ENCODE measurements at regions not wholly inside any gene's neighbourhood (a gene's known extent, or its start where the extent isn't known, plus 50 kb on each side); places are given as distances from the start of the nearest gene placed in this dataset.

- intact Hi-C loops (cut with DNase I; ENCODE audit: low total_unique reads) = no loop called here
- no peaks in the 10 kb centered on the region for H3K27me3 ChIP-seq
- no peak for TF ChIP-seq POLR2A (IDR thresholded peaks at IDR 0.05)
- TF ChIP-seq POLR2AphosphoS5 (IDR thresholded peaks at IDR 0.05) = no peak
- TF ChIP-seq, protein P1, sequence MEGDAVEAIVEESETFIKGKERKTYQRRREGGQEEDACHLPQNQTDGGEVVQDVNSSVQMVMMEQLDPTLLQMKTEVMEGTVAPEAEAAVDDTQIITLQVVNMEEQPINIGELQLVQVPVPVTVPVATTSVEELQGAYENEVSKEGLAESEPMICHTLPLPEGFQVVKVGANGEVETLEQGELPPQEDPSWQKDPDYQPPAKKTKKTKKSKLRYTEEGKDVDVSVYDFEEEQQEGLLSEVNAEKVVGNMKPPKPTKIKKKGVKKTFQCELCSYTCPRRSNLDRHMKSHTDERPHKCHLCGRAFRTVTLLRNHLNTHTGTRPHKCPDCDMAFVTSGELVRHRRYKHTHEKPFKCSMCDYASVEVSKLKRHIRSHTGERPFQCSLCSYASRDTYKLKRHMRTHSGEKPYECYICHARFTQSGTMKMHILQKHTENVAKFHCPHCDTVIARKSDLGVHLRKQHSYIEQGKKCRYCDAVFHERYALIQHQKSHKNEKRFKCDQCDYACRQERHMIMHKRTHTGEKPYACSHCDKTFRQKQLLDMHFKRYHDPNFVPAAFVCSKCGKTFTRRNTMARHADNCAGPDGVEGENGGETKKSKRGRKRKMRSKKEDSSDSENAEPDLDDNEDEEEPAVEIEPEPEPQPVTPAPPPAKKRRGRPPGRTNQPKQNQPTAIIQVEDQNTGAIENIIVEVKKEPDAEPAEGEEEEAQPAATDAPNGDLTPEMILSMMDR (IDR thresholded peaks at IDR 0.05) = no peak
- no peak overlapping the region for H3K27ac ChIP-seq
- H3K4me3 ChIP-seq = no peak overlapping the region
- DNase-seq (ENCODE audit: low spot score in 2 of 2) = no peak
- no peaks in the 10 kb centered on the region for H3K9me3 ChIP-seq
- no peaks in the 10 kb centered on the region for H3K4me1 ChIP-seq
- no peaks in the 10 kb centered on the region for H3K36me3 ChIP-seq
Measured at GRCh38 chr13:105231579-105231978, 1303.9 kb downstream of the EFNB2 start.

DNA sequence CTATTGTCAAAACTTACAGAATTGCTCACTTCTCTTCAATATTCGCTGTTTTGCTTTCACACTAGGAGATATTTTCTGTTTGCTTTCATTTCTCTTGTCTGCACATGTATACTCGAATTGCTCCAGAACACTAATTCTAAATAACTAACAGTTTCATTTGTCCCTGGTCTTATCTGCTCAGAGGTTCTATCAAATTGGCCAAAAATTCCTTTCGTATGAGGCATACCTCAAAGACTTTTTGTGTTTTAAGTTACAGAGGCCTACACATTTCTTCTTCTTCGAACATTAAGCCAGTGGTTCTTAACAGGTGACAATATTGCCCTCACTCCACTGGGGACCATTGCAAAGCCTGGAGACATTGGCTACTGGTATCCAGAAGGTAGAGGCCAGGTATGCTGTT, 1314.6 kb downstream of the EFNB2 start:
- H3K36me3 ChIP-seq = no peaks in the 10 kb centered on the region
- no peak overlapping the region for H3K27ac ChIP-seq
- no peak overlapping the region for H3K4me3 ChIP-seq
- intact Hi-C loops (cut with DNase I; ENCODE audit: low total_unique reads) = no loop called here
- H3K9me3 ChIP-seq = no peaks in the 10 kb centered on the region
- H3K27me3 ChIP-seq = no peaks in the 10 kb centered on the region
- no peaks in the 10 kb centered on the region for H3K4me1 ChIP-seq
- no peak for DNase-seq (ENCODE audit: low spot score in 2 of 2)
- TF ChIP-seq POLR2A (IDR thresholded peaks at IDR 0.05) = no peak
- TF ChIP-seq, protein P1 (IDR thresholded peaks at IDR 0.05) = no peak
- no peak for TF ChIP-seq POLR2AphosphoS5 (IDR thresholded peaks at IDR 0.05)

DNA sequence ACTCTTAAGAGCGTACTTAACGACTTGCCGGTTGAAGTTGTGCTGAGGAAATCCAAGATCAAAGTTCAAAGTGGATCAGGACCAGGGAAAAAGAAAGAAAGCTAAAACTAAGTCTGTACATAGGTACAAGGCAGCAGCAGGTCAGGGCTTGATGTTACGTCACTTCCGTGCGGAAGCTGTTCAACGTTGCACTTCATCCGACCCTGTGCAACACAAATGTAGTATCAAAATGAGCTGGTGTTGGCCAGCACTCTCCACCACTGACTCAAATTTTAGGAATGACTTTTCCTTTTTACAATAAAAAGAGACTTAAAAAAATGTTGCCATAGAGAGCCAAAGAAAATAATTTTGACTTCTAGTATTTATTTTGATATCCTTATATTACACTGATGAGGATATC, 1315.4 kb downstream of the EFNB2 start:
- no peaks in the 10 kb centered on the region for H3K4me1 ChIP-seq
- H3K9me3 ChIP-seq = no peaks in the 10 kb centered on the region
- DNase-seq (ENCODE audit: low spot score in 2 of 2) = no peak
- H3K27ac ChIP-seq = no peak overlapping the region
- H3K4me3 ChIP-seq = no peak overlapping the region
- TF ChIP-seq POLR2AphosphoS5 (IDR thresholded peaks at IDR 0.05) = no peak
- TF ChIP-seq POLR2A (IDR thresholded peaks at IDR 0.05) = no peak
- TF ChIP-seq, protein P1 (IDR thresholded peaks at IDR 0.05) = no peak
- H3K36me3 ChIP-seq = no peaks in the 10 kb centered on the region
- H3K27me3 ChIP-seq = no peaks in the 10 kb centered on the region
- intact Hi-C loops (cut with DNase I; ENCODE audit: low total_unique reads) = no loop called here

- DNase-seq (ENCODE audit: low spot score in 2 of 2) = no peak
- Histone ChIP-seq H3K4me1 (no peaks in the 10 kb centered on the region), H3K36me3 (no peaks in the 10 kb centered on the region), H3K27ac (no peak overlapping the region), H3K4me3 (no peak overlapping the region), H3K9me3 (no peaks in the 10 kb centered on the region), H3K27me3 (no peaks in the 10 kb centered on the region)
- intact Hi-C loops (cut with DNase I; ENCODE audit: low total_unique reads) = no loop called here
- TF ChIP-seq POLR2A (IDR thresholded peaks at IDR 0.05) = no peak
- no peak for TF ChIP-seq POLR2AphosphoS5 (IDR thresholded peaks at IDR 0.05)
- TF ChIP-seq, protein P1 (IDR thresholded peaks at IDR 0.05) = no peak
Measured at GRCh38 chr13:105219651-105220050, 1315.8 kb downstream of the EFNB2 start.

GRCh38 chr13:105213512-105213911, 1322.0 kb downstream of the EFNB2 start:
- no peak overlapping the region for H3K4me3 ChIP-seq
- no peak for DNase-seq (ENCODE audit: low spot score in 2 of 2)
- no peaks in the 10 kb centered on the region for H3K36me3 ChIP-seq
- H3K4me1 ChIP-seq = no peaks in the 10 kb centered on the region
- no peaks in the 10 kb centered on the region for H3K27me3 ChIP-seq
- no peak overlapping the region for H3K27ac ChIP-seq
- TF ChIP-seq POLR2AphosphoS5 (IDR thresholded peaks at IDR 0.05) (no peak), POLR2A (IDR thresholded peaks at IDR 0.05) (no peak)
- TF ChIP-seq, protein P1 (IDR thresholded peaks at IDR 0.05) = no peak
- no peaks in the 10 kb centered on the region for H3K9me3 ChIP-seq
- intact Hi-C loops (cut with DNase I; ENCODE audit: low total_unique reads) = no loop called here

Measured in breast epithelium (tissue), 4 donors.